Naive thymus-derived CD8-positive, alpha-beta T cell (primary cell): ENCODE measurements at regions not wholly inside any gene's neighbourhood (a gene's known extent, or its start where the extent isn't known, plus 50 kb on each side); places are given as distances from the start of the nearest gene placed in this dataset.
"Not testable (repeated sequence)": the region's sequence is repeated elsewhere in the genome, so short reads cannot be mapped to it uniquely, and the experiment has no call there.

ENCODE experiments used
- ATAC-seq, 2 donors: fragments of 150-1000 bp; cut with Tn5 transposase in 1 of 2; sonication (Bioruptor Pico), chemical (Tn5 transposase) in 1 of 2; 1 replicate in 1 of 2; 2 replicates in 1 of 2; pipeline ENCODE4 v1.10.0; 2021; ENCODE audit warnings: mild to moderate bottlenecking in 2 of 2, moderate library complexity in 2 of 2
- POLR2A ChIA-PET: fragments of 350-600 bp; sonication (Branson Sonifier 250); formaldehyde crosslinking; loops from one replicate; lab custom pipeline; 2021; ENCODE audit warnings: antibody characterized with exemption; lab: Charles Lee
- DNase-seq, 10 donors: peaks; one replicate each; pipeline versions ENCODE4 v3.0.0 to v3.0.0-alpha.2; 2020 to 2022
- H3K27ac Mint-ChIP-seq, 10 donors: one replicate each; pipeline ENCODE4 v1.8.0; 2020 to 2022; ENCODE audit warnings: mild to moderate bottlenecking in 10 of 10, mixed read lengths in 10 of 10, moderate library complexity in 4 of 10, inconsistent platforms in 1 of 10
- H3K27me3 Mint-ChIP-seq, 5 donors: one replicate each; pipeline ENCODE4 v1.8.0; 2021 to 2022; ENCODE audit warnings: mixed read lengths in 5 of 5
- H3K36me3 Mint-ChIP-seq, 3 donors: one replicate each; pipeline ENCODE4 v1.8.0; 2020 to 2022; ENCODE audit warnings: mixed read lengths in 3 of 3, mild to moderate bottlenecking in 2 of 3, inconsistent platforms in 1 of 3
- H3K4me1 Mint-ChIP-seq, 4 donors: one replicate each; pipeline ENCODE4 v1.8.0; 2021 to 2022; ENCODE audit warnings: mixed read lengths in 4 of 4
- H3K4me3 Mint-ChIP-seq, 10 donors: one replicate each; pipeline ENCODE4 v1.8.0; 2020 to 2022; ENCODE audit warnings: mild to moderate bottlenecking in 10 of 10, mixed read lengths in 10 of 10, moderate library complexity in 6 of 10, inconsistent platforms in 1 of 10
- H3K9me3 Mint-ChIP-seq, 9 donors: one replicate each; pipeline ENCODE4 v1.8.0; 2020 to 2022; ENCODE audit warnings: mixed read lengths in 9 of 9, mild to moderate bottlenecking in 3 of 9, inconsistent platforms in 1 of 9, moderate library complexity in 1 of 9

DNA sequence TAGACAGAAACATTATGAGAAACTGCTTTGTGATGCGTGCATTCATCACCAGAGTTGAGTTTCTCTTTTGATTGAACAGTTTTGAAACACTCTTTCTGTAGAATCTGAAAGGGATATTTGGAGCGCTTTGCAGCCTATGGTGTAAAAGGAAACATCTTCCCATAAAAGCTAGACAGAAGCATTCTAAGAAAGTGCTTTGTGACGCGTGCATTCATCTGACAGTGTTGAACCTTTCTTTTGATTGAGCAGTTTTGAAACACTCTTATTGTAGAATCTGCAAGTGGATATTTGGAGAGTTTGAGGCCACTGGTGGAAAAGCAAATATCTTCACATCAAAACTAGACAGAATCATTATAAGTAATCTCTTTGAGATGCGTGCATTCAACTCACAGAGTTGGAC is 3131.6 kb downstream of the TUBA3C start:
- ATAC-seq, H3K9me3 Mint-ChIP-seq, POLR2A ChIA-PET, H3K27ac Mint-ChIP-seq, DNase-seq, H3K27me3 Mint-ChIP-seq, H3K4me1 Mint-ChIP-seq, H3K36me3 Mint-ChIP-seq, H3K4me3 Mint-ChIP-seq: not testable (repeated sequence)

DNA sequence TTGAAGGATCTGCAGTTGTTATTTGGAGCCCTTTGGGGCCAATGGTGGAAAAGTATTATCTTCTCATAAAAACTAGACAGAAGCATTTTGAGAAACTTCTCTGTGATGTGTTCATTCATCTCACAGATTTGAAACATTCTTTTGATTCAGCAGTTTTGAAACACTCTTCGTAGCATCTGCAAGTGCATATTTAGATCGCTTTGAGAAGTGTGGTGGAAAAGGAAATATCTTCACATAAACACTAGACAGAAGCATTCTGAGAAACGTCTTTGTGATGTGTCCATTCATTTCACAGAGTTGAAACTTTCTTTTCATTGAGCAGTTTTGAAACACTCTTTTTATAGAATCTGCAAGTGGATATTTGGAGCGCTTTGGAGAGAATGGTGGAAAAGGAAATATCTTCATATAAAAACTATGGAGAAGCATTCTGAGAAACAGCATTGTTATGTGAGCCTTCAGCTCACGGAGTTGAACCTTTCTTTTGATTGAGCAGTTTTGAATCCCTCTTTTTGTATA is 3164.1 kb downstream of the TUBA3C start:
- H3K4me3 Mint-ChIP-seq, ATAC-seq, DNase-seq, H3K27ac Mint-ChIP-seq, POLR2A ChIA-PET, H3K4me1 Mint-ChIP-seq, H3K27me3 Mint-ChIP-seq: not testable (repeated sequence)
- H3K9me3 Mint-ChIP-seq = peaks cover 14 to 66% (median 33%) of the 10 kb centered on the region in 9 donors
- peaks cover 0 to 32% (median 8%) of the 10 kb centered on the region in 3 donors for H3K36me3 Mint-ChIP-seq

DNA sequence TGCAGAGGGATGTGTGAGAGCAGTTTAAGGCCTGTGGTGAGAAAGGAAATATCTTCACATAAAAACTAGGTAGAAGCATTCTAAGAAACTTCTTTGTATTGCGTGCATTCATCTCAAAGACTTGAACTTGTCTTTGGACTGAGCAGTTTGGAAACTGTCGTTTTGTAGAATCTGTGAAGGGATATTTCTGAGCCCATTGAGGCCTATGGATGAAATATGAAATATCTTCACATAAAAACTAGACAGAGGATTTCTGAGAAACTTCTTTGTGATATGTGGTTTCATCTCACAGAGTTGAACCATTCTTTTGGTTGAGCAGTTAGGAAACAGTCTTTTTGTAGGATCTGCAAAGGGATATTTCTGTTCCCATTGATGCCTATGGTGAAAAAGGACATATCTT is 3173.4 kb downstream of the TUBA3C start:
- H3K9me3 Mint-ChIP-seq = peaks cover 5 to 57% (median 21%) of the 10 kb centered on the region in 9 donors
- ATAC-seq, H3K4me1 Mint-ChIP-seq, POLR2A ChIA-PET, H3K27ac Mint-ChIP-seq, DNase-seq, H3K4me3 Mint-ChIP-seq, H3K27me3 Mint-ChIP-seq: not testable (repeated sequence)
- H3K36me3 Mint-ChIP-seq = peaks cover 0 to 16% (median 13%) of the 10 kb centered on the region in 3 donors
